H1 (cell line): ENCODE measurements at regions not wholly inside any gene's neighbourhood (a gene's known extent, or its start where the extent isn't known, plus 50 kb on each side); places are given as distances from the start of the nearest gene placed in this dataset.

Source experiments
- CTCF ChIA-PET: fragments of 300-600 bp; sonication (Branson Sonifier 250); formaldehyde crosslinking; loops from one replicate; lab custom pipeline; 2021; ENCODE audit not compliant: partially characterized antibody; lab: Charles Lee
- POLR2A ChIA-PET: fragments of 300-600 bp; sonication (Branson Sonifier 250); formaldehyde crosslinking; loops from one replicate; lab custom pipeline; 2021; ENCODE audit warnings: inconsistent platforms; ENCODE audit not compliant: partially characterized antibody; lab: Charles Lee
- DNase-seq, 2 experiments: peaks; one replicate each; pipeline versions ENCODE4 v3.0.0 to v3.0.0-alpha.2; 2010 to 2022; ENCODE audit warnings: low spot score in 2 of 2, low read depth in 1 of 2, mixed read lengths in 1 of 2
- FAIRE-seq: peaks from 2 replicates; lab custom pipeline; 2011; peaks lifted over from hg19 to GRCh38; lab: Jason Lieb, UNC
- H2AFZ ChIP-seq: 2 replicates; pipeline ENCODE4 v1.8.1; 2012; ENCODE audit warnings: low read length, inconsistent platforms
- H2AK5ac ChIP-seq: 2 replicates; pipeline ENCODE4 v1.6.1; 2013; ENCODE audit warnings: low read depth, low read length
- H2BK120ac ChIP-seq: replicated peaks from 2 replicates; pipeline ENCODE3; 2013; ENCODE audit warnings: low read depth, low read length, inconsistent platforms
- H2BK12ac ChIP-seq: 2 replicates; pipeline ENCODE4 v1.6.1; 2013; ENCODE audit warnings: low read depth, low read length
- H2BK15ac ChIP-seq: 2 replicates; pipeline ENCODE4 v1.6.1; 2013; ENCODE audit warnings: low read length
- H2BK20ac ChIP-seq: 2 replicates; pipeline ENCODE4 v1.6.1; 2013; ENCODE audit warnings: low read length
- H2BK5ac ChIP-seq: 2 replicates; pipeline ENCODE4 v1.6.1; 2013; ENCODE audit warnings: low read depth, low read length
- H3K14ac ChIP-seq: 2 replicates; pipeline ENCODE4 v1.6.1; 2013; ENCODE audit warnings: inconsistent platforms; ENCODE audit not compliant: insufficient read length
- H3K18ac ChIP-seq: 2 replicates; pipeline ENCODE4 v1.6.1; 2013; ENCODE audit warnings: low read length; ENCODE audit errors: extremely low read depth
- H3K23ac ChIP-seq: 2 replicates; pipeline ENCODE4 v1.6.1; 2013; ENCODE audit warnings: inconsistent platforms; ENCODE audit not compliant: insufficient read length
- H3K23me2 ChIP-seq: 2 replicates; pipeline ENCODE4 v1.6.1; 2013; ENCODE audit warnings: low read depth, low read length
- H3K27ac ChIP-seq: 2 replicates; pipeline ENCODE4 v1.6.1; 2011; ENCODE audit warnings: low read depth, low read length, inconsistent platforms
- H3K27me3 ChIP-seq, 4 experiments: replicated peaks in 1 of 4; 1 replicate in 1 of 4; 2 replicates in 3 of 4; pipeline versions ENCODE4 v1.6.1 to v1.8.1; 2011 to 2013; ENCODE audit warnings: low read length in 3 of 4, mild to moderate bottlenecking in 3 of 4, inconsistent platforms in 2 of 4, mixed read lengths in 2 of 4, moderate library complexity in 1 of 4; ENCODE audit not compliant: control insufficient read depth in 3 of 4, insufficient read depth in 3 of 4; ENCODE audit errors: extremely low read depth in 1 of 4
- H3K36me3 ChIP-seq, 4 experiments: 2 replicates each; pipeline versions ENCODE4 v1.6.1 to v1.8.1; 2011 to 2013; ENCODE audit warnings: mild to moderate bottlenecking in 4 of 4, low read length in 3 of 4, moderate library complexity in 2 of 4, control low read depth in 1 of 4, inconsistent platforms in 1 of 4; ENCODE audit not compliant: insufficient read depth in 4 of 4, control insufficient read depth in 2 of 4
- H3K4ac ChIP-seq: replicated peaks from 2 replicates; pipeline ENCODE3; 2013; ENCODE audit warnings: low read length, low read depth, mixed read lengths, inconsistent platforms; ENCODE audit not compliant: insufficient read length
- H3K4me1 ChIP-seq, 4 experiments: replicated peaks in 1 of 4; 1 replicate in 1 of 4; 2 replicates in 3 of 4; pipeline versions ENCODE4 v1.6.1 to v1.8.1; 2011 to 2013; ENCODE audit warnings: low read length in 3 of 4, inconsistent platforms in 2 of 4, mixed read lengths in 1 of 4; ENCODE audit not compliant: insufficient read depth in 4 of 4, control insufficient read depth in 3 of 4
- H3K4me2 ChIP-seq, 2 experiments: 2 replicates each; pipeline versions ENCODE4 v1.6.1 to v1.8.1; 2011 to 2013; ENCODE audit warnings: low read depth in 2 of 2, low read length in 2 of 2, control low read depth in 1 of 2, inconsistent platforms in 1 of 2, mild to moderate bottlenecking in 1 of 2; ENCODE audit not compliant: insufficient read depth in 1 of 2
- H3K4me3 ChIP-seq, 4 experiments: fragments of 200-600, 300-600 bp in 1 of 4; sonication (generic), shearing (Covaris generic), sonication (Bioruptor Twin) in 1 of 4; 2 replicates each; pipeline versions ENCODE4 v1.5.1 to v1.8.1; 2011 to 2016; ENCODE audit warnings: low read length in 4 of 4, low read depth in 3 of 4, control low read depth in 2 of 4, inconsistent platforms in 2 of 4, mild to moderate bottlenecking in 2 of 4, mixed read lengths in 1 of 4, moderate library complexity in 1 of 4; ENCODE audit not compliant: insufficient read depth in 2 of 4; ENCODE audit errors: extremely low read depth in 1 of 4
- H3K56ac ChIP-seq: replicated peaks from 2 replicates; pipeline ENCODE3; 2013; ENCODE audit warnings: low read depth, mild to moderate bottlenecking, mixed read lengths, low read length, inconsistent platforms; ENCODE audit not compliant: insufficient read length
- H3K79me1 ChIP-seq: 2 replicates; pipeline ENCODE4 v1.6.1; 2013; ENCODE audit warnings: low read depth, low read length, control low read depth
- H3K79me2 ChIP-seq, 2 experiments: 2 replicates each; pipeline versions ENCODE4 v1.6.1 to v1.8.1; 2012 to 2013; ENCODE audit warnings: low read length in 2 of 2, mild to moderate bottlenecking in 2 of 2, inconsistent platforms in 1 of 2; ENCODE audit not compliant: insufficient read depth in 2 of 2, control insufficient read depth in 1 of 2
- H3K9ac ChIP-seq, 4 experiments: replicated peaks in 1 of 4; 1 replicate in 1 of 4; 2 replicates in 3 of 4; pipeline versions ENCODE4 v1.6.1 to v1.8.1; 2011 to 2013; ENCODE audit warnings: low read depth in 3 of 4, low read length in 3 of 4, control low read depth in 2 of 4, mild to moderate bottlenecking in 2 of 4, moderate library complexity in 2 of 4, inconsistent platforms in 1 of 4; ENCODE audit errors: extremely low read depth in 1 of 4
- H3K9me3 ChIP-seq, 2 experiments: 2 replicates each; pipeline versions ENCODE4 v1.6.1 to v1.8.1; 2012 to 2013; ENCODE audit warnings: mild to moderate bottlenecking in 2 of 2, moderate library complexity in 2 of 2, control low read depth in 1 of 2, inconsistent platforms in 1 of 2, low read depth in 1 of 2, low read length in 1 of 2, mixed read lengths in 1 of 2; ENCODE audit not compliant: insufficient read depth in 2 of 2
- H4K20me1 ChIP-seq, 2 experiments: replicated peaks in 1 of 2; 2 replicates each; pipeline versions ENCODE3 to v1.8.1; 2011 to 2013; ENCODE audit warnings: inconsistent platforms in 2 of 2, low read length in 2 of 2, mild to moderate bottlenecking in 1 of 2; ENCODE audit not compliant: insufficient read depth in 2 of 2, control insufficient read depth in 1 of 2
- H4K5ac ChIP-seq: 2 replicates; pipeline ENCODE4 v1.6.1; 2013; ENCODE audit warnings: low read length, low read depth, mixed read lengths, inconsistent platforms; ENCODE audit not compliant: insufficient read length
- H4K8ac ChIP-seq: 2 replicates; pipeline ENCODE4 v1.8.0; 2013; ENCODE audit warnings: mild to moderate bottlenecking, moderate library complexity, low read length, inconsistent platforms; ENCODE audit not compliant: insufficient read depth; ENCODE audit errors: extremely low read depth
- H4K91ac ChIP-seq: replicated peaks from 2 replicates; pipeline ENCODE3; 2013; ENCODE audit warnings: low read length, mixed read lengths, inconsistent platforms; ENCODE audit not compliant: insufficient read length
- BACH1 ChIP-seq: IDR thresholded peaks from 2 replicates; pipeline ENCODE4 v1.6.1; 2012; ENCODE audit warnings: low read length, improper control_type of control experiment
- CBX5 ChIP-seq: fragments of 300-800, 300-1000 bp; sonication (generic); IDR thresholded peaks from 2 replicates; pipeline ENCODE4 v1.7.1; 2016; ENCODE audit warnings: antibody characterized with exemption, low read length, low read depth
- CHD1 ChIP-seq: IDR thresholded peaks from 2 replicates; pipeline ENCODE4 v1.6.1; 2012; ENCODE audit warnings: low read depth, low read length, improper control_type of control experiment
- E2F6 ChIP-seq: IDR thresholded peaks from 2 replicates; pipeline ENCODE4 v1.6.1; 2012; ENCODE audit warnings: inconsistent platforms
- NANOG ChIP-seq: IDR thresholded peaks from 2 replicates; pipeline ENCODE4 v1.6.1; 2011; ENCODE audit warnings: low read length, low read depth, mild to moderate bottlenecking, inconsistent platforms; ENCODE audit not compliant: insufficient read depth, poor library complexity, severe bottlenecking
- POLR2AphosphoS5 ChIP-seq: IDR thresholded peaks from 2 replicates; pipeline ENCODE4 v1.6.1; 2011; ENCODE audit warnings: low read depth, low read length
- WGBS, 2 experiments: shearing (Covaris generic) in 1 of 2; methylation state at CpG; one replicate each; pipeline versions ENCODE4 v1.1.6 to v1.1.7; 2013 to 2015; ENCODE audit warnings: low lambda C conversion rate in 2 of 2, mixed read lengths in 2 of 2, inconsistent platforms in 1 of 2, low coverage in 1 of 2, missing lambda C conversion rate in 1 of 2; ENCODE audit not compliant: insufficient replicate concordance in 2 of 2, insufficient coverage in 1 of 2, insufficient read length in 1 of 2; ENCODE audit errors: extremely low coverage in 1 of 2, missing lambda C conversion rate in 1 of 2; 5-methylcytosine and 5-hydroxymethylcytosine counted together

GRCh38 chr10:44577533-44577932 lies 192.6 kb upstream of the CXCL12 start:
- Histone ChIP-seq H2AK5ac (no peak overlapping the region), H2AFZ (no peak overlapping the region), H2BK12ac (no peak overlapping the region), H4K5ac (no peak overlapping the region), H3K27me3 (no peaks in the 10 kb centered on the region; a peak in 1 of 7 replicates), H3K4me2 (no peak overlapping the region), H3K18ac (no peak overlapping the region), H3K36me3 (no peaks in the 10 kb centered on the region), H3K23me2 (no peaks in the 10 kb centered on the region), H3K79me2 (no peaks in the 10 kb centered on the region), H2BK20ac (no peak overlapping the region), H3K9me3 (no peaks in the 10 kb centered on the region), H4K91ac (no peak overlapping the region), H3K9ac (no peak overlapping the region), H3K4me1 (no peaks in the 10 kb centered on the region), H3K23ac (no peak overlapping the region), H3K4me3 (no peak overlapping the region), H2BK5ac (no peak overlapping the region), H3K56ac (no peak overlapping the region), H2BK15ac (no peak overlapping the region), H2BK120ac (no peak overlapping the region), H3K4ac (no peak overlapping the region), H4K8ac (no peak overlapping the region), H3K79me1 (no peaks in the 10 kb centered on the region), H3K27ac (no peak overlapping the region), H3K14ac (no peak overlapping the region), H4K20me1 (no peaks in the 10 kb centered on the region)
- no peak for FAIRE-seq
- WGBS, 2 experiments: 90% methylated on average over 3 of the region's 3 CpGs; no CpG with 5 or more reads in 1 of the 2 experiments
- no peak for DNase-seq
- ChIA-PET CTCF (no interaction called here), POLR2A (no interaction called here)
- no peak for TF ChIP-seq CBX5
- no peak for TF ChIP-seq E2F6
- TF ChIP-seq BACH1: no peak
- no peak for TF ChIP-seq CHD1
- no peak for TF ChIP-seq NANOG
- no peak for TF ChIP-seq POLR2AphosphoS5
